HUES48 (cell line): ENCODE measurements at regions not wholly inside any gene's neighbourhood (a gene's known extent, or its start where the extent isn't known, plus 50 kb on each side); places are given as distances from the start of the nearest gene placed in this dataset.

ENCODE experiments used
- H3K27ac ChIP-seq: one replicate; pipeline ENCODE4 v1.7.0; 2013; ENCODE audit warnings: low read depth, low read length, inconsistent platforms
- H3K27me3 ChIP-seq: 2 replicates; pipeline ENCODE4 v1.6.1; 2013; ENCODE audit warnings: mild to moderate bottlenecking, low read length; ENCODE audit not compliant: control insufficient read depth, insufficient read depth
- H3K36me3 ChIP-seq: 2 replicates; pipeline ENCODE4 v1.6.1; 2013; ENCODE audit warnings: low read length; ENCODE audit not compliant: control insufficient read depth, insufficient read depth
- H3K4me1 ChIP-seq: 2 replicates; pipeline ENCODE4 v1.6.1; 2013; ENCODE audit warnings: mild to moderate bottlenecking, low read length; ENCODE audit not compliant: control insufficient read depth, insufficient read depth
- H3K4me3 ChIP-seq: 2 replicates; pipeline ENCODE4 v1.5.1; 2013; ENCODE audit warnings: mild to moderate bottlenecking, low read depth, low read length
- H3K9ac ChIP-seq: 2 replicates; pipeline ENCODE4 v1.6.1; 2013; ENCODE audit warnings: mild to moderate bottlenecking, low read depth, low read length, moderate library complexity
- H3K9me3 ChIP-seq: 2 replicates; pipeline ENCODE4 v1.6.1; 2013; ENCODE audit warnings: low read length; ENCODE audit not compliant: control insufficient read depth, insufficient read depth

DNA sequence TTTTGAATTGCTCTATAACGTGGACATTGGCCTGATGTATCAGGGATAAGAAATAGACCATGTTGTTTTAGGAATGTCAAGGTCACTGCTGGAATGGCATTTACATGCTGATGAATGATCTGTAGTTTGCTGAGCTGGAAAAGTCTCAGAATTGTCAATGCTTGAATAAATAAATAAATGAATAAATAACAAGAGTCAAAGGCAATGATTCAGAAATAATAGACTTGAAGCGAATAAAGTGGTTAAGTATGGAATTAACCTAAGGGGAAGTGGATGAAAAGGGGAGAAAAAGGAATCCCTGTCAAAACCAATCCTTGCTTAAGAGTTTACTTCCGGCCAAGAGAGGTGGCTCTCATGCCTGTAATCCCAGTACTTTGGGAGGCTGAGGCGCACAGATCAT is 1620.0 kb downstream of the SUCLG1 start:
- Histone ChIP-seq H3K9ac (no peak overlapping the region), H3K27me3 (no peaks in the 10 kb centered on the region), H3K9me3 (no peaks in the 10 kb centered on the region), H3K36me3 (no peaks in the 10 kb centered on the region), H3K4me3 (no peak overlapping the region), H3K27ac (no peak overlapping the region), H3K4me1 (no peaks in the 10 kb centered on the region)

DNA sequence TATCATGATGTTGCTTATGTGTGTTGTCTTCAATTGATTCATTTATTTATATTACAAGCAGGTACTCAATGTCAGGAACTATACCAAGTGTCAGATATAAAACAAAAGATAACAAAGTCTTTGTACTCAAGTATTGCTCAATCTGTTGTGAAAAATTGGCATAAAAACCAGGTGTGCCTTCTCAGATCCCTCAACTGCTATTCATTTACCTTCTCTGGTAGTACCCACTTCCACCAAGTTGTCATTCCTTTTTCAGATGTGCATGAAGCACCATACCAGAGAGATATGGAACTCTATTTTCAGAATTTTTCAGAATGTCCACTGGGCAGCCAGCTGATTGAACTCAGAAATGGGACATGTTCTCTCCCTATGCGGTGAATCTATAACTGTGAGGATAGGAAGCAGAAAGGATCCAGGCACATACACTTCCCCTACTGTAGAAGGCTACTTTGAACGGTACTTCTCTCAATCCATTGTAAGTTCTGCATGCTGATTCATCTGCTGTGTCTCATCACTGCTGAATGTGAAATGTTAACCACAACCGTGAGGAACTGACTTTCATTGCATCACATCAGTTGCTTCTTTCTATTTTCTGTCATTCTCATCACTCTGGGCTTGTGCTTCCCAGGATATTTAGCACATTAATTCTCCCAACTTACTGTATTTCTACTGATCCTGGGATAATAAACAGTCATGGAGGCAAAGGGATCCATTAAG is 1621.3 kb downstream of the SUCLG1 start:
- Histone ChIP-seq H3K9me3 (no peaks in the 10 kb centered on the region), H3K9ac (no peak overlapping the region), H3K36me3 (no peaks in the 10 kb centered on the region), H3K27me3 (no peaks in the 10 kb centered on the region), H3K27ac (no peak overlapping the region), H3K4me1 (no peaks in the 10 kb centered on the region), H3K4me3 (no peak overlapping the region)

DNA sequence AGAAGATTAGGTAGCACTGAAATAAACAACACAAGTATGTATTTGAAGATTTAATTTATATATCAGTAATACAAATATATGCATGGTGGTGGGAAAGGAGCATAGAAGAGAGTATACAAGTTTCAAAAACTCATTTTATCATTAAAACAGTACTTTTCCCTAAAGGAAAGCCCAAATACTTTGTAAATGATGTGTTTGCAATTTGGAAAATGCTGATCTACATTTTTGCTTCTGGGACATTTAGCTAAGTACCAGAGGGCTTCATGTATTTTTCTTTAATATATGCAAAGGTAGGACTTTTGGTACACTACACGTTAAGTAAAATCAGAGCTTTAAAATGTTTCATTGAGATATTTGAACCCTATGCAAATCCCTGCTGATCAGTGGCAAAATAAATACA is 1624.2 kb downstream of the SUCLG1 start:
- H3K27ac ChIP-seq, result no peak overlapping the region
- H3K9ac ChIP-seq, result no peak overlapping the region
- H3K4me1 ChIP-seq, result peaks cover 10% of the 10 kb centered on the region
- no peak overlapping the region for H3K4me3 ChIP-seq
- H3K9me3 ChIP-seq, result no peaks in the 10 kb centered on the region
- no peaks in the 10 kb centered on the region for H3K36me3 ChIP-seq
- H3K27me3 ChIP-seq, result no peaks in the 10 kb centered on the region

DNA sequence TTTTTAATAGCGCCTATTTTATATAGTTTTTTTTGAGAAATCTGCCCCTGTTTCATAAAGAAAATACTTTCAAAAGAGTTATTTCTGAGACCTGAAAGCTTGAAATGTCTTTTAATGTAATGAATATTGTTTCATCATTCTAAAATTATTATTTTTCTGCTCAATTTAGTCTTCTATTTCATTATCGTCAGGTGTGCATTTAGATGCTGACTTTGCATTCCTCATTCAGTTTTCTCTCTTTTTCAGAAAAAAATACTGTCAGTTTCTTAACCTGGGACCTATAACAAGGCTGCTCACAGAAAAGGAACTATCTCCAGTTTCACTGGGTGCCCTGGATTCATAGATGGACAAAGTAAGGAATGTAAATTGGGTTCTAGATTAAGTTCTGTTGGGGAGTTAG is 1631.7 kb downstream of the SUCLG1 start:
- H3K9ac ChIP-seq, result no peak overlapping the region
- H3K27me3 ChIP-seq, result no peaks in the 10 kb centered on the region
- no peak overlapping the region for H3K27ac ChIP-seq
- H3K4me3 ChIP-seq, result no peak overlapping the region
- peaks cover 10% of the 10 kb centered on the region for H3K4me1 ChIP-seq
- no peaks in the 10 kb centered on the region for H3K36me3 ChIP-seq
- no peaks in the 10 kb centered on the region for H3K9me3 ChIP-seq

DNA sequence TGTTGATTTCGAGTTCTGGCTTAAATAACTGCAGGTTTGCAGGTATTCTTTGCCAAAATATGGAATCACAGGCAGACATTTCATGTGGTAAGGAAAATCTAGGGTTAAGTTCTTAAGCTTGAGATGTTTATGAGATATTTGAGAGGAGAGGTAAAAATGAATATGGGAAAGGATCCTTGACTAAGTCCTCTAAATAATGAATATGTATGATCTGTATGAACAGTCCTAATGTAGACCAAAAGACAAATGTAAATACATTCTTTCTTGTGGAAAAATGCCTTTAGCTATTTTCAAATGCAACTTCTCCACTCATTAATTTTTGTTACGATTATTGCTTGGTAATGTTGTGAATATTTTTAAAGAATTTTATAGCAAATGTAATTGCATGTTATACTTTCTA is 1632.6 kb downstream of the SUCLG1 start:
- no peaks in the 10 kb centered on the region for H3K9me3 ChIP-seq
- H3K4me3 ChIP-seq, result no peak overlapping the region
- no peak overlapping the region for H3K27ac ChIP-seq
- no peaks in the 10 kb centered on the region for H3K36me3 ChIP-seq
- H3K4me1 ChIP-seq, result 0 out of 2 replicates have a peak, but pooled peaks cover under 1% of the 10 kb centered on the region
- H3K27me3 ChIP-seq, result no peaks in the 10 kb centered on the region
- no peak overlapping the region for H3K9ac ChIP-seq

DNA sequence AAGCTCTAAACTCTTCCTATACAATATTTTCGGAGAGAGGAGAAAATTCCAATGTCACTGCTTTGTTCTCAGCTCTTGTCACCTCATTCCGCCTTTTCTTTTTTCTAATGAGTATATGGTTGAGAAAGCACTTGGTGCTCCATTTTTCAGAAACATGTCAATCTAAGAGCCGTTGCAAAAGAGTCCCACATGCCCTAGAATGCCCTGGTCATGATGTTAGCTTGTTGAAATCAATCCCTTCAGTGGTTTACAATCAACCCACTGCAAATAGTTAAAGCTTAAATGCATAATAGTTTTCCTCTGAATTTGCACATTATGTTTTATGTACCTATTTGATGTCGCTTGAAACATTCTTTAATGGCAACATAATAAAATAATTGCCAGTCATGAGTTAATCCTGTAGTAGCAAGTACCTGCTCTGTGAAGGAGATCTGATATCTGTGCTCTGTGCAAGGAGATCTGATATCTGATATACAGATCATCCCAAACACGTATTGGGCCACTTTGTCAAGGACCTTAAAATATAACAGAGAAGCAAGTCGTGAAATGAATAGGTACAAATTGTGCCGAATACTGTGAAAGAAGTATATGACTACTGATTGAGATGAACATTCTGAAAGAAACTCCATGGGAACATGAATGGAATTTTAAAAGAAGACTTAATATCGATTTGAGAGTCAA is 1633.5 kb downstream of the SUCLG1 start:
- H3K4me3 ChIP-seq, result no peak overlapping the region
- H3K9ac ChIP-seq, result no peak overlapping the region
- H3K27me3 ChIP-seq, result no peaks in the 10 kb centered on the region
- H3K4me1 ChIP-seq, result no peaks in the 10 kb centered on the region
- no peaks in the 10 kb centered on the region for H3K36me3 ChIP-seq
- H3K27ac ChIP-seq, result no peak overlapping the region
- H3K9me3 ChIP-seq, result no peaks in the 10 kb centered on the region

DNA sequence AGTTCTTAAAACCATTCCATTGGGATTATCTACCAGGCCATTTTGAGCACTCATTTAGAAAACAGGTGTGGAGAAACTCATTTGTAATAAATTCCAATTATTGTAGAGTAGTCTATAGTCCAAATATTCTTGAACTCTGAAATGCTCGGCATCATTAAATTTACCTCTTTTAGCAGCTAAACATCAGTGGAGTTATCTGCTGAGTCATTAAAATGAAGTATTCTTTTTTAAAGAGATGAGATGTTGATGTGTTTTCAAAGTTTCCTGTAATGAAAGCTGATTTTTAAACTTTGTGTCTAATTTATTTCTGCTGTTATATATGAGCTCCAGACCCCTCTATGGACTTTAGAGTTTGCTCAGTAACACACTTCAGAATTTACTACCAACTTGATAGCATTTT is 1635.2 kb downstream of the SUCLG1 start:
- Histone ChIP-seq H3K36me3 (no peaks in the 10 kb centered on the region), H3K4me1 (no peaks in the 10 kb centered on the region), H3K4me3 (no peak overlapping the region), H3K9ac (no peak overlapping the region), H3K27ac (no peak overlapping the region), H3K9me3 (no peaks in the 10 kb centered on the region), H3K27me3 (no peaks in the 10 kb centered on the region)

DNA sequence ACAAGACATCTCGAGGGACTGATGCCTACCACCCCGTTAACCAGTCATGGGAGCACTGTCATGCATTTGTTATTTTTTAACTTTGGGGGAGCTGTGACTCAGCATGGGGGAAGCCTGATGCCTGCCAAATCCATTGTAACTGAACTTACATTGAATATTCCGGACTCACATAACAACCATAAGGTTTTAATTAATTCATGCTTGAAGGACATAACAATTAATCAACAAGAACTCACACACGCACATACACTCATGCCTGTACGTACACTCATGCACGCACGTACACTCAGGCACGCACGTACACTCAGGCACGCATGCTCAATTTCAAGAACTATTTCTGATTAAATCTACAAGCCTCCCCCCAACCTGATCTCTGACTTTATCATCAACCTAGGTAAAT is 1639.1 kb downstream of the SUCLG1 start:
- Histone ChIP-seq H3K27ac (no peak overlapping the region), H3K36me3 (no peaks in the 10 kb centered on the region), H3K9ac (no peak overlapping the region), H3K27me3 (no peaks in the 10 kb centered on the region), H3K9me3 (no peaks in the 10 kb centered on the region), H3K4me3 (no peak overlapping the region), H3K4me1 (no peaks in the 10 kb centered on the region)

DNA sequence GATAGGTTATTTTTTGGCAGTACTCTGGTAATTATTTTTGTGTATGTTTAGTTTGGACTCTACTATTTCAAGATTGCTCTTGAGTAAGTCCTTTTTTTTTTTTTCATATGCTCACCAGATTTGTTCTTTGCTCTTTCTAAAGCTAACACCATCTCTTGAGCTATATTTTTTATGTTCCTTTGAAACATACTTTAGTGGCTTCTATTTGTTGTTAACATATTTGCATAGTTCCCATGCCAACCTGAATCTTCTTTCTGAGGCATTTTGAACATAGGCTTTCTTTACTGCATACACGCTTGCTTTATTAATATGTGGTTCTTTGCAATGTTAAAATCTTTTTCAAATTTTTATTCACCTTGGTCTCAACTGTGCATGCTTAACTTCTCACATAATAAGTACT is 1644.9 kb downstream of the SUCLG1 start:
- no peak overlapping the region for H3K27ac ChIP-seq
- no peaks in the 10 kb centered on the region for H3K27me3 ChIP-seq
- no peak overlapping the region for H3K4me3 ChIP-seq
- H3K9me3 ChIP-seq, result no peaks in the 10 kb centered on the region
- H3K36me3 ChIP-seq, result no peaks in the 10 kb centered on the region
- H3K4me1 ChIP-seq, result no peaks in the 10 kb centered on the region; the same call in 1 of the 2 replicates
- no peak overlapping the region for H3K9ac ChIP-seq

DNA sequence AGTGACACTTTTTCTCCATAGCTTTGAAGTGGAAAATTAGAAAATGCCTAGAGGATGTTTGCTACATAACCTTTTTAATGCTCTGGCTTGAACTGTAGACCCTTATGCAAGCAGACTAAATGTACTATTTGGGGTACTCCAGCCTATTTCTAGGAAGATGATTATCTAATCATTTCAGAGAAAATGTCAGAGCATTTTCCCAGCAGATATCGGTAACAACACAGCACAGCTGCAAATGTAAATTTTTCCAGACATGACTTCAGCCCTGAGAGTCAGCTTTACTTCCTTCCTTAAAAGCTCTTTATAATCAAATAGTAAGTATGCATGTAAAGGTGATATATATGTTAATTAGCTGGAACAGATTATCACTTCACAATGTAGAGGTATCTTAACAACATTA is 1647.1 kb downstream of the SUCLG1 start:
- Histone ChIP-seq H3K27ac (no peak overlapping the region), H3K36me3 (no peaks in the 10 kb centered on the region), H3K9ac (no peak overlapping the region), H3K4me3 (no peak overlapping the region), H3K9me3 (no peaks in the 10 kb centered on the region; the same call in 1 of the 2 replicates), H3K27me3 (no peaks in the 10 kb centered on the region), H3K4me1 (no peaks in the 10 kb centered on the region; the same call in 1 of the 2 replicates)

DNA sequence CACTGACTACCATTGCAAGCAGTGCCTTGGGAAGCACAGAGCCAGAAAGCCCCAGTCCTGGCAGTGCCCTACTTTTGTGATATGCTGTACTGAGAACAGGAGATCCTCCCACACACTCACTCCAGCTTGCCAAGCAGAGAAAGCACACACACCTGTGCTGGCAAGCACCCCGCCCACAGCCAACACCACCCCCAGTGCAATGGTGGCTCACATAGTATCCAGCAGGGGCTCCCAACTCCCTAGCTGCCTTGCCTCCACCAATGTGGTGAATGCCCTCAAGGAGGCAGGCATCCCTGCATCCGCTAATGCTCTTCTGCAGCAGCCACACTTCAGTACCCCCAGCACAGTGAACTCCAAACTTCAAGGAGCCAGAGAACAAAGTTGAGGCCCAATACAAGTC is 1655.8 kb downstream of the SUCLG1 start:
- no peaks in the 10 kb centered on the region; the same call in 1 of the 2 replicates for H3K9me3 ChIP-seq

More for the DNA sequence above, 1655.8 kb downstream of the SUCLG1 start:
- H3K27me3 ChIP-seq, result no peaks in the 10 kb centered on the region
- no peak overlapping the region for H3K9ac ChIP-seq
- no peak overlapping the region for H3K27ac ChIP-seq
- H3K4me1 ChIP-seq, result no peaks in the 10 kb centered on the region
- no peak overlapping the region for H3K4me3 ChIP-seq
- no peaks in the 10 kb centered on the region for H3K36me3 ChIP-seq
